GM08714 (cell line): ENCODE measurements at regions not wholly inside any gene's neighbourhood (a gene's known extent, or its start where the extent isn't known, plus 50 kb on each side); places are given as distances from the start of the nearest gene placed in this dataset.

Experiments
- H3K4me3 ChIP-seq: fragments of 200-500 bp; sonication (Bioruptor generic); 2 replicates; pipeline ENCODE4 v1.5.1; 2014; ENCODE audit warnings: mild to moderate bottlenecking, low read length, inconsistent platforms
- ZNF274 ChIP-seq: IDR thresholded peaks from 2 replicates; pipeline ENCODE4 v1.6.1; 2012; ENCODE audit warnings: mild to moderate bottlenecking, low read depth, low read length

- H3K4me3 ChIP-seq, result no peak overlapping the region
- no peak for TF ChIP-seq ZNF274
Measured at GRCh38 chr4:181427076-181427475, 816.1 kb upstream of the TENM3 start.

DNA sequence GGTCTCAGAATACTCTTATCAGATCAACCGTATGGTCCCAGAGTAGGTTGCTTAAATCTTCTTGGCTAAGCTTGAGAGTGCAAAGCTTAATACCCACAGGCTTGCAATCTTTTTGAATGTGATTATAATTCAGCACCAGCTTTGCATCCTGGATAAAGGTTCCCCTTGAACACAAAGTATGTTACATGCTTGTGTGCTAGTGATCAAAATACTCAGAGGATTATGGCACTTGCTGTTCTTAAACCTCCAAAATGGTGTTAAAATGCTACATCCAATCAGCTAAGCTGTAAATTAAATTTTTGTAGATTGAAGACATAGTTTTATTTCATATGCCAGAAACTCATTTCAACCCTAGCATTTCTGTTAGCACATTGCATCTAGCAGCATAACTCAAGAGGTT lies 812.2 kb upstream of the TENM3 start:
- H3K4me3 ChIP-seq, result no peak overlapping the region
- TF ChIP-seq ZNF274, result no peak

DNA sequence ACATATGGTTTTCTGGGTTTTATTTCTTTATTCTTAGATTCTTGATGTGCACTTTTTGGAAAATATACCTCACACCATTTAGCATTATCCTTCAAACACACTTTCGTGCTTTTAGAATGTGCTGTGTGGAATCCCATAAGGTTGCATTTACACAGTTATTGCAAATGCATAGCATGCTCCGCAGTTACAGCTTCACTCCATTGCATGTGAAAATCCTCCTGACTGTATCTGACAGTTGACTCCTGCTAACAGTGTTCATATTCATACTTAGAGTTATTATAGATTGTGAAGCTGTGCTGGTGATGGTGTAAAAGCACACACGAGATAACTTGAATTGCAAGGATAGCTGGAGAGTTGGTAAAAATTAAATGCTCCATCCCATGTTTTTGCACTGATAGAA lies 811.5 kb upstream of the TENM3 start:
- no peak overlapping the region for H3K4me3 ChIP-seq
- no peak for TF ChIP-seq ZNF274

- no peak overlapping the region for H3K4me3 ChIP-seq
- TF ChIP-seq ZNF274, result no peak
Measured at GRCh38 chr4:181432335-181432734, 810.9 kb upstream of the TENM3 start.

GRCh38 chr4:181437895-181438294 lies 805.3 kb upstream of the TENM3 start:
- no peak for TF ChIP-seq ZNF274
- no peak overlapping the region for H3K4me3 ChIP-seq

DNA sequence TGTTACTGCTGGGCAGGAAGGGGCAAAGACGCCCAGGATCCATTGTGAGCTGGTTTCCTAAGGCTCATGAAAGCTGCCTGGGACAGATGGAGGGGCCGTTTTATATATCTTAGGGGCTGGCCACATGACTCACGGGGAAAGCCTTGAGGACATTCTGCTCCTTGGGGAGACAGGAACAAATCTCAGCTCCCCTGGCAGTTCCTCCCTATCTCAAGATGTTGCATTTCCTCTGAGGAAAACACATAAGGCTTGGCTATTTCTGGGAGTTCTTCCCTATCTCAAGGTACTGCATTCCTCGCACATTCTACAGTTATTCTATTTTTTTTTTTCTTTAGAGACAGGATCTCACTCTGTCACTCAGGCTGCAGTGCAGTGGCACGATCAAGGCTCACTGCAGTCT lies 804.6 kb upstream of the TENM3 start:
- no peak for TF ChIP-seq ZNF274

DNA sequence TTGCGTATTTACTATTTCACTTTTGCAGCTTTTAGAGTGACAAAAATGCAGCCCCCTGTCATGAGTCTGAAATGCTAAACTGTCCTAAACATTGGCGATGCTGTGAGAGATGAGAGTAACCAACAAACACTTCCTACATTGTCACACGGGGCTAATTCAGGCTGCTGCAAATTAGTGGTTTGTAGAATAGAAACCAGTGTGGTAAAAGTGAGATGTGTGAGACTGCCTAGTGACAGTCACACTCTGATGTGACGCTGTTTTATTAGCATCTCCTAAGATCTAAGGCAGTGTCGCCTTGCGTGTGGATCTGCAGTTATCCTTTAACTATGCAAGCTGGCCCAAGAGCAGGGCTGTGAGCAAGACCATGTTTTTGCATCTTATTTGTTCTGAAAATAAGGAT lies 800.2 kb upstream of the TENM3 start:
- no peak overlapping the region for H3K4me3 ChIP-seq
- TF ChIP-seq ZNF274, result no peak

More for the DNA sequence above, 804.6 kb upstream of the TENM3 start:
- H3K4me3 ChIP-seq, result no peak overlapping the region

DNA sequence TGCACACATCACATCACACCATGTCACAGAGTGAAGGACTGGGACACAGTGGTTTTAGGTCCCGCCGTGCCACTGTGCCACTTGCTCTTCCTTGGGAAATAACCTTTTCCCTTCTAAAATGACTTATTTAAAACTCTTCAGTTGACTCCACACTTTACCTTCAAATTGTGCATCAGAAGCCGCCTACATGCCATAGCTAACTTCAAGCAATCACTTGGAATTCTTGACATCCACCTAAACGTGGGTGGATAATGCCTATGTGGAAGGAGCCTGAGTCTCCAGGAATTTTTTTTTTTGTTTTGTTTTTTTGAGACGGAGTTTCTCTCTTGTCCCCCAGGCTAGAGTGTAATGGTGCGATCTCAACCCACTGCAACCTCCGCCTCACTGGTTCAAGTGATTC lies 777.4 kb upstream of the TENM3 start:
- H3K4me3 ChIP-seq, result no peak overlapping the region
- TF ChIP-seq ZNF274, result no peak

DNA sequence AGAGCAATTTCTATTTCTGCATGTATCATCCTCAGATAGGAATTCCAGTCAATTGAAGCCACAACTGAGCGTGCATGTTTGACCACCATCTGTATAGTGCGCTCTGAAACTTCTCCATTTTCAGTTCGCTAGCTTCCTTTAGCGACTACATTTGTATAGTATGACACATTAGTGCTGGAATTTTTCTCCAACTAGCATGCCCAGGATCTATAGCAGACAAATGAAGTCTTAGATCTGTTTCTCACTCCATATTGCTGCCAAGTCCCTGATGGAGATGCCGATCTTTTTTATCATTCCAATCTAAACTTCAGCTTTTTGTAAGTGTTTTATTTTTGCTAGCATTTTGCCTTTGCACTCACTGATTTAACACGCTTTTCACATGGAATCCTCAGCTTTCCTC lies 774.8 kb upstream of the TENM3 start:
- no peak for TF ChIP-seq ZNF274
- no peak overlapping the region for H3K4me3 ChIP-seq

- H3K4me3 ChIP-seq, result no peak overlapping the region
- TF ChIP-seq ZNF274, result no peak
Measured at GRCh38 chr4:181470306-181470705, 772.9 kb upstream of the TENM3 start.

- no peak for TF ChIP-seq ZNF274
- H3K4me3 ChIP-seq, result no peak overlapping the region
Measured at GRCh38 chr4:181475359-181475758, 767.8 kb upstream of the TENM3 start.

GRCh38 chr4:181475781-181476507 lies 767.3 kb upstream of the TENM3 start:
- TF ChIP-seq ZNF274, result no peak
- H3K4me3 ChIP-seq, result no peak overlapping the region

DNA sequence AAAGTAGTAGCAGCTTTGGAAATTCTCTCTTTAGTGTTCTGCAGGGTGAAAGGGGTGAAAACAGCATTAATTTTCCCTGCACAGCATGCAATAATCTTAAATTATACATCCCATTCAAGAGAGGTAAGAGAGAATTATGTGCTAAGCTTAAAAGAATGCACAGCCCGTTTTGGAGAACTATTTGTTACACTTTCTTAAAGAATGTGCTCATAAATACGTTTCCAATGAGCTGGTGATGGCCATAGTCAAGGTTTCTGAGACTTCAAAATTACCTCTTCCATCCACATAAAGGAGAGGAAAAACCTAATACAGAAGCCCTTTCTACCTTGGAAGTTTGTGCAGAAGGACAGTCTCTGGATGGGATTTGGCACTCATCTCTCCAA lies 766.7 kb upstream of the TENM3 start:
- no peak for TF ChIP-seq ZNF274
- no peak overlapping the region for H3K4me3 ChIP-seq

DNA sequence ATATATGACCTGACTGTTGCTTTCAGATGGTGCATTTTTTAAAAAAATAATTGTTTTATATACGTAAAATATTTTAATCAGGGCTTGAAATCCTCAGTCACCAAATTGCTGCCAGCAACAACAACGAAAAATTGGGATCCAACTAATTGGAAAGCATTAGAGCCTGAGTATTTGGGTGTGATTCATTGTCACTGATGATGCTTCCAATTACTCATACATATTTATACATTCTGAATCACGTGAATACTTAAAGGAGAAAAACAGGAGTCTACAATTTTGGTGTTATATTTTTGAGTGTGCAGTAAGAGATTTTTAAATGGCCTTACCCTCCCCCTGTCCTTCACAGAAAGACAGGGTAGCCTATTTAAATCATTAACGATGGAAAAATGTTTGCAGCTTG lies 765.6 kb upstream of the TENM3 start:
- TF ChIP-seq ZNF274, result no peak

GRCh38 chr4:181478656-181479055 lies 764.5 kb upstream of the TENM3 start:
- no peak for TF ChIP-seq ZNF274
- no peak overlapping the region for H3K4me3 ChIP-seq

More for the DNA sequence above, 765.6 kb upstream of the TENM3 start:
- no peak overlapping the region for H3K4me3 ChIP-seq

GRCh38 chr4:181479141-181479540 lies 764.1 kb upstream of the TENM3 start:
- H3K4me3 ChIP-seq, result no peak overlapping the region
- TF ChIP-seq ZNF274, result no peak

- no peak for TF ChIP-seq ZNF274
- no peak overlapping the region for H3K4me3 ChIP-seq
Measured at GRCh38 chr4:181484396-181484795, 758.8 kb upstream of the TENM3 start.
